ENCODE measurements at regions not wholly inside any gene's neighbourhood (a gene's known extent, or its start where the extent isn't known, plus 50 kb on each side); places are given as distances from the start of the nearest gene placed in this dataset.

- Histone ChIP-seq H3K27me3 (ENCODE audit: control insufficient read depth in 1 of 2, insufficient read depth in 1 of 2, low read length in 2 of 2) (no peaks in the 10 kb centered on the region), H3K4me1 (ENCODE audit: control insufficient read depth, insufficient read depth, low read depth, low read length) (no peaks in the 10 kb centered on the region), H2BK5ac (ENCODE audit: low read depth, low read length, poor library complexity, severe bottlenecking) (no peak overlapping the region), H3K27ac (ENCODE audit: low read length, poor library complexity, severe bottlenecking) (no peak overlapping the region), H4K91ac (ENCODE audit: low read length) (no peak overlapping the region), H2BK120ac (ENCODE audit: low read depth, low read length) (no peak overlapping the region), H3K9me3 (ENCODE audit: control insufficient read depth, low read length) (peaks cover 4% of the 10 kb centered on the region), H3K4ac (ENCODE audit: low read depth in 1 of 2, low read length in 2 of 2) (no peak overlapping the region), H2BK12ac (ENCODE audit: low read length in 2 of 2) (peak overlapping the region in 1 of 2 experiments; percentile 25), H2AFZ (ENCODE audit: low read depth, low read length) (no peak overlapping the region), H3K9ac (ENCODE audit: low read length) (no peak overlapping the region), H3K4me3 (ENCODE audit: insufficient read depth in 1 of 2, low read depth in 1 of 2, low read length in 2 of 2) (no peak overlapping the region), H3K18ac (ENCODE audit: low read depth in 1 of 2, low read length in 2 of 2) (peak overlapping the region in 1 of 2 experiments; percentile 48), H2AK5ac (ENCODE audit: low read length, severe bottlenecking) (peak overlapping the region; percentile 82), H3K23ac (ENCODE audit: low read length in 2 of 2) (no peak overlapping the region), H2BK15ac (ENCODE audit: low read depth, poor library complexity, severe bottlenecking) (no peak overlapping the region), H4K8ac (ENCODE audit: low read length) (no peak overlapping the region), H3K14ac (ENCODE audit: low read length in 2 of 2) (no peak overlapping the region), H3K36me3 (ENCODE audit: control insufficient read depth in 1 of 2, insufficient read depth in 2 of 2, low read depth in 1 of 2, low read length in 2 of 2) (no peaks in the 10 kb centered on the region), H3K79me1 (replicated peaks; ENCODE audit: low read length, poor library complexity, severe bottlenecking) (no peaks in the 10 kb centered on the region), H3K4me2 (ENCODE audit: low read length, poor library complexity, severe bottlenecking) (peak overlapping the region; percentile 11)
- WGBS = 90% methylated on average over 2 of the region's 2 CpGs
- no peak for DNase-seq
These were observed 585.1 kb downstream of the TLE4 start for GRCh38 chr9:80156756-80157472.

GRCh38 chr9:80156262-80156661 is 584.5 kb downstream of the TLE4 start:
- no peak overlapping the region for H4K8ac ChIP-seq (ENCODE audit: low read length)
- no peak overlapping the region for H2AFZ ChIP-seq (ENCODE audit: low read depth, low read length)
- H3K4me2 ChIP-seq (ENCODE audit: low read length, poor library complexity, severe bottlenecking) = no peak overlapping the region
- 97% methylated on average over 2 of the region's 2 CpGs for WGBS
- no peak overlapping the region for H4K91ac ChIP-seq (ENCODE audit: low read length)
- DNase-seq = no peak
- H3K9ac ChIP-seq (ENCODE audit: low read length) = no peak overlapping the region
- H3K4ac ChIP-seq (ENCODE audit: low read depth in 1 of 2, low read length in 2 of 2) = no peak overlapping the region
- H3K79me1 ChIP-seq (replicated peaks; ENCODE audit: low read length, poor library complexity, severe bottlenecking) = no peaks in the 10 kb centered on the region
- no peak overlapping the region for H2BK5ac ChIP-seq (ENCODE audit: low read depth, low read length, poor library complexity, severe bottlenecking)
- no peak overlapping the region for H3K4me3 ChIP-seq (ENCODE audit: insufficient read depth in 1 of 2, low read depth in 1 of 2, low read length in 2 of 2)
- H3K9me3 ChIP-seq (ENCODE audit: control insufficient read depth, low read length) = peaks cover 4% of the 10 kb centered on the region
- H3K14ac ChIP-seq (ENCODE audit: low read length in 2 of 2) = no peak overlapping the region
- no peak overlapping the region for H3K27ac ChIP-seq (ENCODE audit: low read length, poor library complexity, severe bottlenecking)
- H3K4me1 ChIP-seq (ENCODE audit: control insufficient read depth, insufficient read depth, low read depth, low read length) = no peaks in the 10 kb centered on the region
- no peak overlapping the region for H2AK5ac ChIP-seq (ENCODE audit: low read length, severe bottlenecking)
- H3K18ac ChIP-seq (ENCODE audit: low read depth in 1 of 2, low read length in 2 of 2) = no peak overlapping the region
- no peaks in the 10 kb centered on the region for H3K36me3 ChIP-seq (ENCODE audit: control insufficient read depth in 1 of 2, insufficient read depth in 2 of 2, low read depth in 1 of 2, low read length in 2 of 2)
- no peak overlapping the region for H2BK120ac ChIP-seq (ENCODE audit: low read depth, low read length)
- no peak overlapping the region for H2BK15ac ChIP-seq (ENCODE audit: low read depth, poor library complexity, severe bottlenecking)
- no peak overlapping the region for H3K23ac ChIP-seq (ENCODE audit: low read length in 2 of 2)
- no peaks in the 10 kb centered on the region for H3K27me3 ChIP-seq (ENCODE audit: control insufficient read depth in 1 of 2, insufficient read depth in 1 of 2, low read length in 2 of 2)
- H2BK12ac ChIP-seq (ENCODE audit: low read length in 2 of 2) = no peak overlapping the region

- no peak overlapping the region for H3K14ac ChIP-seq (ENCODE audit: low read length in 2 of 2)
- H2BK120ac ChIP-seq (ENCODE audit: low read depth, low read length) = no peak overlapping the region
- H3K27me3 ChIP-seq (ENCODE audit: control insufficient read depth in 1 of 2, insufficient read depth in 1 of 2, low read length in 2 of 2) = no peaks in the 10 kb centered on the region
- H3K79me1 ChIP-seq (replicated peaks; ENCODE audit: low read length, poor library complexity, severe bottlenecking) = no peaks in the 10 kb centered on the region
- no peak overlapping the region for H3K18ac ChIP-seq (ENCODE audit: low read depth in 1 of 2, low read length in 2 of 2)
- no peaks in the 10 kb centered on the region for H3K36me3 ChIP-seq (ENCODE audit: control insufficient read depth in 1 of 2, insufficient read depth in 2 of 2, low read depth in 1 of 2, low read length in 2 of 2)
- no peak overlapping the region for H3K23ac ChIP-seq (ENCODE audit: low read length in 2 of 2)
- no peak overlapping the region for H3K4me2 ChIP-seq (ENCODE audit: low read length, poor library complexity, severe bottlenecking)
- H4K8ac ChIP-seq (ENCODE audit: low read length) = no peak overlapping the region
- H2AK5ac ChIP-seq (ENCODE audit: low read length, severe bottlenecking) = no peak overlapping the region
- H2BK15ac ChIP-seq (ENCODE audit: low read depth, poor library complexity, severe bottlenecking) = no peak overlapping the region
- peaks cover 10% of the 10 kb centered on the region for H3K4me1 ChIP-seq (ENCODE audit: control insufficient read depth, insufficient read depth, low read depth, low read length)
- 83% methylated on average over 2 of the region's 3 CpGs for WGBS
- H3K9ac ChIP-seq (ENCODE audit: low read length) = no peak overlapping the region
- no peak overlapping the region for H2BK5ac ChIP-seq (ENCODE audit: low read depth, low read length, poor library complexity, severe bottlenecking)
- no peak overlapping the region for H3K4me3 ChIP-seq (ENCODE audit: insufficient read depth in 1 of 2, low read depth in 1 of 2, low read length in 2 of 2)
- no peak for DNase-seq
- no peak overlapping the region for H4K91ac ChIP-seq (ENCODE audit: low read length)
- peaks cover 3% of the 10 kb centered on the region for H3K9me3 ChIP-seq (ENCODE audit: control insufficient read depth, low read length)
- no peak overlapping the region for H3K27ac ChIP-seq (ENCODE audit: low read length, poor library complexity, severe bottlenecking)
- no peak overlapping the region for H2BK12ac ChIP-seq (ENCODE audit: low read length in 2 of 2)
- H2AFZ ChIP-seq (ENCODE audit: low read depth, low read length) = no peak overlapping the region
- no peak overlapping the region for H3K4ac ChIP-seq (ENCODE audit: low read depth in 1 of 2, low read length in 2 of 2)
These were observed 576.1 kb downstream of the TLE4 start for GRCh38 chr9:80147866-80148265.

GRCh38 chr9:80146466-80146865 is 574.7 kb downstream of the TLE4 start:
- Histone ChIP-seq H3K27ac (ENCODE audit: low read length, poor library complexity, severe bottlenecking) (no peak overlapping the region), H3K4me1 (ENCODE audit: control insufficient read depth, insufficient read depth, low read depth, low read length) (peaks cover 10% of the 10 kb centered on the region), H3K4ac (ENCODE audit: low read depth in 1 of 2, low read length in 2 of 2) (no peak overlapping the region), H3K4me2 (ENCODE audit: low read length, poor library complexity, severe bottlenecking) (no peak overlapping the region), H3K9me3 (ENCODE audit: control insufficient read depth, low read length) (peaks cover 3% of the 10 kb centered on the region), H3K4me3 (ENCODE audit: insufficient read depth in 1 of 2, low read depth in 1 of 2, low read length in 2 of 2) (no peak overlapping the region), H3K18ac (ENCODE audit: low read depth in 1 of 2, low read length in 2 of 2) (no peak overlapping the region), H3K27me3 (ENCODE audit: control insufficient read depth in 1 of 2, insufficient read depth in 1 of 2, low read length in 2 of 2) (no peaks in the 10 kb centered on the region), H2AK5ac (ENCODE audit: low read length, severe bottlenecking) (no peak overlapping the region), H3K9ac (ENCODE audit: low read length) (no peak overlapping the region), H2BK5ac (ENCODE audit: low read depth, low read length, poor library complexity, severe bottlenecking) (no peak overlapping the region), H3K79me1 (replicated peaks; ENCODE audit: low read length, poor library complexity, severe bottlenecking) (no peaks in the 10 kb centered on the region), H3K14ac (ENCODE audit: low read length in 2 of 2) (no peak overlapping the region), H4K8ac (ENCODE audit: low read length) (no peak overlapping the region), H3K36me3 (ENCODE audit: control insufficient read depth in 1 of 2, insufficient read depth in 2 of 2, low read depth in 1 of 2, low read length in 2 of 2) (no peaks in the 10 kb centered on the region), H3K23ac (ENCODE audit: low read length in 2 of 2) (no peak overlapping the region), H2BK120ac (ENCODE audit: low read depth, low read length) (no peak overlapping the region), H4K91ac (ENCODE audit: low read length) (no peak overlapping the region), H2BK15ac (ENCODE audit: low read depth, poor library complexity, severe bottlenecking) (no peak overlapping the region), H2BK12ac (ENCODE audit: low read length in 2 of 2) (no peak overlapping the region), H2AFZ (ENCODE audit: low read depth, low read length) (no peak overlapping the region)
- WGBS = no CpG with 5 or more reads among the region's 1 CpG
- DNase-seq = peak; percentile 7

Measured in mesenchymal stem cell (in vitro differentiated cells and primary cell).